ENCODE measurements at regions not wholly inside any gene's neighbourhood (a gene's known extent, or its start where the extent isn't known, plus 50 kb on each side); places are given as distances from the start of the nearest gene placed in this dataset.

DNA sequence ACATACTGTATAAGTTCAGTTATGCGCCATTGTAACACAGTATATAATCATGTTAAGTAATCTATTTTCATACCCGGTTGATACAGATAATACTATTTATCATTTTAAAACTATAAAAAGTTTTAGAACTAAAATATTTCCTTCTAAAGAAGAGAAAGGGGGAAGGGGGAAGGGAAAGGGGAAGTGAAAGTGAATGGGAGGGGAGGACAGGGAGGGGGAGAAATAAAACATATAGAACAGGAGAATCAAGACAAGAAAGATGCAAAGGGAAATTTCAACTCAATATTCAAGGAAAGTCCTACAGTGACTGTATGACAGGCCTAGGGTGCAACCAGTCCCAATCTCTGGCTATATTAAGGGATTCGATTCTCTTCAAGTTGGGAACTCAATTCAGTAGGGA lies 1278.8 kb downstream of the MAT2B start:
- TF ChIP-seq, protein P1, sequence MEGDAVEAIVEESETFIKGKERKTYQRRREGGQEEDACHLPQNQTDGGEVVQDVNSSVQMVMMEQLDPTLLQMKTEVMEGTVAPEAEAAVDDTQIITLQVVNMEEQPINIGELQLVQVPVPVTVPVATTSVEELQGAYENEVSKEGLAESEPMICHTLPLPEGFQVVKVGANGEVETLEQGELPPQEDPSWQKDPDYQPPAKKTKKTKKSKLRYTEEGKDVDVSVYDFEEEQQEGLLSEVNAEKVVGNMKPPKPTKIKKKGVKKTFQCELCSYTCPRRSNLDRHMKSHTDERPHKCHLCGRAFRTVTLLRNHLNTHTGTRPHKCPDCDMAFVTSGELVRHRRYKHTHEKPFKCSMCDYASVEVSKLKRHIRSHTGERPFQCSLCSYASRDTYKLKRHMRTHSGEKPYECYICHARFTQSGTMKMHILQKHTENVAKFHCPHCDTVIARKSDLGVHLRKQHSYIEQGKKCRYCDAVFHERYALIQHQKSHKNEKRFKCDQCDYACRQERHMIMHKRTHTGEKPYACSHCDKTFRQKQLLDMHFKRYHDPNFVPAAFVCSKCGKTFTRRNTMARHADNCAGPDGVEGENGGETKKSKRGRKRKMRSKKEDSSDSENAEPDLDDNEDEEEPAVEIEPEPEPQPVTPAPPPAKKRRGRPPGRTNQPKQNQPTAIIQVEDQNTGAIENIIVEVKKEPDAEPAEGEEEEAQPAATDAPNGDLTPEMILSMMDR (IDR thresholded peaks at IDR 0.05; ENCODE audit: poor library complexity) = no peak
- no peak for TF ChIP-seq EZH2phosphoT487 (IDR thresholded peaks at IDR 0.05; ENCODE audit: low read depth, severe bottlenecking, unreplicated experiment)

Measured in hepatocyte (in vitro differentiated cells).